NOMO-1 treated with dmso at 0.1 percent for 144 hours (cell line): ENCODE measurements at regions not wholly inside any gene's neighbourhood (a gene's known extent, or its start where the extent isn't known, plus 50 kb on each side); places are given as distances from the start of the nearest gene placed in this dataset.
"Not testable (repeated sequence)": the region's sequence is repeated elsewhere in the genome, so short reads cannot be mapped to it uniquely, and the experiment has no call there.

Experiments used
- DNase-seq: peaks from one replicate; lab custom pipeline; 2025; ENCODE audit not compliant: unreplicated experiment; lab: John Stamatoyannopoulos, UW

DNA sequence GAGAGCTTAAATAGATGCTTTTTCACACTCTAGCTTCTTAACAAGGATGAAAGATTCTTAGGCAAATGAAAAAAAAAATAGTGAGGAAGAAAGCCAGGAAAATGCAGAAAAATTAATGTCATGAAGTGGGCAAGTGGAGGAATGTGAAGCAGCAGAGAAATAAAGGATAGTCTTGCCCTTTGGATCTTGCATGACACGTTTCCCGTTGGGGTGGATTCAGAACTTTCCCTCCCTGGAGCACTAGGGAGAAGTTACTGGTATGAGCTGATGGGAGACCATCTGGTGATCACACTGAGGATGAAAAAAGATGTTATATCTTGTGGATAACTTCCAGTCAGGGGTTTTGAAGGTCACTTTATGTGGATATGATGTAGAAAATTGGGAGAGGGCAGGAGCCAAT is 361.8 kb upstream of the ROPN1 start:
- no peak for DNase-seq

GRCh38 chr3:124354150-124354549 is 362.2 kb upstream of the ROPN1 start:
- no peak for DNase-seq

- DNase-seq, result no peak
These were observed 366.2 kb upstream of the ROPN1 start for GRCh38 chr3:124358156-124358555.

GRCh38 chr3:124360155-124360554 is 368.2 kb upstream of the ROPN1 start:
- DNase-seq, result no peak

DNA sequence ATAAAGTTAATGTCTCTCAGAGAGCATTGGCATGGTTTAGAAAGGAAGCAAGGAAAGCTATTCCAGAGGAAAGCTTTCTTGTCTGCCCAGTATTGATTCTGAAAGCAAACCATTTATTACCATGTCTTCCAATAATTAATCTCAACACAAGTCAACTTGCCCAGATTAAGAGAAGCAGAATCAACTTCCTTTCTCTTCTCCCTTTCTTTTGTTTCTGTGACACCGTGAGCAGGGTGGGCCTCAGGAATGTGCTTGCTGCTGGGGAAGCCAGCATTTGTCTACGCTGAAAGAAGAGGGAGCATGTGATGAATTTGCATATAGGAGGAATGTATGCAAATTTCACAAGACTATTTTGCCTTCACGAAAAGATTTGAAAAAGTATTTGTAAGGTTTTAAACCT is 368.6 kb upstream of the ROPN1 start:
- DNase-seq, result no peak

DNA sequence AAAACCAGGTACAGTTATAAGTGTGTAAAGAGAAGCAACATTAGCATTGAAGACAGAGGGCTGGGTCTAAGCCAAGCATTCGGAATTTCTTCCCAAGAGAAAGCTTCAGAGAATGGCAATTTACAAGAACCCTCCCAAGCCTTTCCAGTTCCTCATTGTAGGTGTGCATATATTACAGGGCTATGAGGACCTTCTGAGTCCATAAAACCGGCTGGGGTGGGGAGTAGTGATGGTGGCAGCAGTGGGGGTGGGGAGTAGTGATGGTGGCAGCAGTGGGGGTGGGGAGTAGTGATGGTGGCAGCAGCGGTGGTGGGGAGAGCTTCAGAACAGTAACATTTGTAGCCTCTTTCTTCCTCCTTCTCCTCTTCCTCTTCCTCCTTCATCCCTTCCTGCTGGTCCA is 368.7 kb upstream of the UMPS start:
- DNase-seq, result no peak

DNA sequence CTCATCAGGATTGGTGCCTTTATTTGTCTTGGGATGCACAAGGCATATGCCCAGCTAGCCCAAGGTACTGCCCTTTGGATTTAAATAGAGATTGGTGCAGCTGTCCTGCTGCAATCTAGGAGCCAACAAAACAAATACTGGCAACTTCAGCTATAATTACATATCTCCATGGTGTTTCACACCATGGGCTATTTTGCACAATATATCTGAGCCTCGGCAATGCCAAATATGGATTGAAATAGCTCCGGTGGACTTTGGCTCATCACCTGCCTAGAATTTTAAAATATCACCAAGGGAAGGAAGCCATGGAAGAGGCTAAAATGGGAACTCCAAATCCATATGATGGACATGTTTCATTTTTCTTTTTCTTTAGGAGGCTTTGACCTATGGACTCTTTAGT is 367.8 kb upstream of the UMPS start:
- DNase-seq, result no peak

DNA sequence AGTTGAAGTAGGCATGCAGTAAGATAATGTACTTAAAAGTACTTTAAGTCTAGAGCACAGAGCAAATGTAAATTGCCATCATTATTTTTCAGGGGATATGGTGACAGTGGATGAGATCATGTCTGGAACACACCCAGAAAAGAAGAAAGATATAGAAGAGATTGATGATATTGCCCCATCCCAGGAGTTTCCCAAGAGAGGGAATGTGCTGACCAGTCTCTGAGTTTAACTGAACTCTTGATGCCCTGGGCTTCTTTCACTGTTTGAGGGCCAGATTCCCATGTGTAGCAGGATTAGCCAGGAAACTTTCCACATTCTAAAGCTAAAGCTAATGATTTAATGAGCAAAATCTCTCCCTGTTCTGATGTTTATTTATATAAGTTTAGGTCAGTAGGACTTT is 366.8 kb upstream of the UMPS start:
- no peak for DNase-seq

DNA sequence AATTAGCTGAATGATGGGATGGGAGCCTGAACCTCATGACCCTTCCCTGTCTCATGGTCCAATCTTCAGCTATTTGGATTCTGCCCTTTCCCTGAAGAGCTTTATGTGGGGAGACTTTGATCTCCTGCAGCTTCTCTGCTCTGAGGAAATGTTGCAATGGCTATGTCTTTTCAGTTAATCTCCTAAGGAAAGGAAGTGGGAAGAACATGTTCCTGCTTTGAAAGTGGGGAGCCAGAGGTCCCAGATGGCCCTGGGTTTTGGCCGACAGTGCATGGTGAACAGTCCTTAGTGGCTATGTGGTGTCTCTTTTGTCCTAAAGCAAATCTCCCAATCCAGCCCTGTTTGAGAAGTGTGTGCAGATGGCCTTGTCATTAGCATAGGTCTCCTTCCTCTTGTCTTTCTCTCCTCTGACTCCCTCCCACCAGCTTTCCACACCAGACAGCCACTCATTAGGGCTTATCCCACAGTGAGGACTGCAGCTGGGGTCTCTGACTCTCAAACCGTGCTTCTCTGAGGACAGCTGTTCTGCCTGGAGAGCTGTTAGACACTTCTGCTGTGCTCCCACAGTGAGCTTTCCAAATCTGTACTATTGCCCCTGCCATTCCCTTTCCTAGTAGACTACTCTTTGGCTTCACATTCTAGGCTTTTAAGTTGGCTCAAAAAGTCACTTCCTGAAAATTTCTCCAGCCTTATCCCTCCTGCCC is 365.8 kb upstream of the UMPS start:
- no peak for DNase-seq

GRCh38 chr3:124366655-124367054 is 363.6 kb upstream of the UMPS start:
- DNase-seq, result not testable (repeated sequence)

DNA sequence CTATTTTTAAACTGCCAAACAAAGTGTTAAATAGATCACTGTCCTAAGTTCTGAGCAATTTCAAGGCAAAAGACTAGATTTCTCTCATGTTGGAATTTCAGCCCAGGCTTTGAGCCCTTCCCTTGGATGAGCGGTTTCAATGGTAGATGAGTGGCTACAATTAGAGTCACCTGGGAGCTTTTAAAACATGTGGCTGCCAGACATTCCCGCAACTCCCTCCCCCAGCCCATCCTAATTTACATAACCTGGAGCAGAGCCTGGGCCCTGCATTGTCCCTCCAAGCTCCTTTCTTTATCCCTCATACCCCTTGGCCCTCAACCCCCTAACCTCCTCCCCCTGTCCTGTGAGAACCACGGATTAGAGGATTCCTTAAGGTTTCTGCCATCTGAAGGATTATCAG is 357.5 kb upstream of the UMPS start:
- no peak for DNase-seq

DNA sequence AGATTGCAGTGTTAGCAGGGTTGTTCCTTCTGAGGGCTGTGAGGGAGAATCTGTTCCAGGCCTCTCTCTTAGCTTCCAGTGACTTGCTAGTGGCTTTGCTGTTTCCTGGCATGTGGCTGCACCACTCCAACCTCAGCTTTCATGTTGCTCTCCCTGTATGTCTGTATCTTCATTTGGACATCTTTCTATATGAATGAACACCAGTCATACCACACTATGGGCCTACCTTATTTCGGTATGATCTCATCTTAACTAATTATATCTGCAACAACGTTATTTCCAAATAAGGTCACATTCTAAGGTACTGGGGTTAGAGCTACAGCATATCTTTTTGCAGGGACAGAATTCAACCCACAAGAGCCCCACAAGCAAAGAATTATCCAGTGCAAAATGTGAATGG is 356.7 kb upstream of the UMPS start:
- DNase-seq, result no peak

DNA sequence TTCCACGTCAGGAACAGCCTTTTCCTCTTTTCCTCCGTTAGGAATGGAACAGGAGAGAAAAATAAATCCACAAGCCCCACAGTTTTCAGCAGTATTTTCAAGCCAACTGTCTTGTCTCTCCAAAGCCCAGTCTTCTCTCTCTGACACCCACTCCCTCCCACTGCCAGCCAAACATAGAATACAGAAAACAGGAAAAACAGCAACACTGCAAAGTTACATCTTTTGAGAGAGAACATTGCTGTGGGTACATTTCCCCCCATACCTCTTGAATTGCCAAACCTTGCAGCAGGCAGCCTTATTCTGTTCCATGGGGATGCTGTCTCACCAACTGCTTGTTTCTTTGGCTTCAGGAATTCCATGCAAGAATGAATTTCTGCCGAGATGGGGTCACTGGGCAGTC is 355.7 kb upstream of the UMPS start:
- no peak for DNase-seq

- no peak for DNase-seq
These were observed 348.5 kb upstream of the UMPS start for GRCh38 chr3:124381575-124382333.

DNA sequence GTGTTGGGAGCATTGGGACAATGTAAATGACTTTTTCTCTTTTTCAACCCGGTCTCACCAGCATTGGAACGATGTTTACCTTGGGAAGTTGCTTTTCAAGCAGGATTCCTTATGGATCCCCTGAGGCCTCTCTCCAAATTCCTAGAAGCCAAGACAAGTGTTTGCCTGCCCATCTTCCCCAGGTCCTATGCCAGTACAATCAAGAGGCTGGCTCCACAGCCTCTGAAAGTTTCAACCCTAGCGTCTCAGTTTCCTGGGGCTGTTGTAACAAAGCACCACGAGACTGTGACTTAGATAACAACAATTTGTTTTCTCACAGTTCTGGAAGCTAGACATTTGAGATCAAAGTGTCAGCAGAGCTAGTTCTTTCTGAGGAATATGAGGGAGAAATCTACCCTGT is 347.2 kb upstream of the UMPS start:
- no peak for DNase-seq

- DNase-seq, result no peak
These were observed 346.3 kb upstream of the UMPS start for GRCh38 chr3:124383846-124384466.

DNA sequence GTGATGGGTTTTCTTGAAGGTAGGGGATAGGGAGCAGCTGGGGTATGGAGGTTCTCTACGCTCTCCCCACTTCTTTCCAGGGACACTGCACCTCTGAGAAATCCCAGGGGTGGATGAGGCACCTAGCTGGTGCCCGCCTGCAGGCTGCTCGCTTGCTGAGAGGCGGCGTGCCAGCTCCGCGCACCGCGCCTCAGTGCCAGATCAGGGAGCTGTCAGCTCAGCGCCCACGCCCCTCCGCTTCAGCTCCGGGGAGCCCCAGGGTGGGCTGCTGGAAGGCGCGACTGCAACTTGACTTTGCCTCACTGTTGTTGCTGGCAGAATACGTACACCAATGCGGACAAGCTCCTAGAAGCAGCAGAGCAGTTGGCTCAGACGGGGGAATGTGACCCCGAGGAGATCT is 345.7 kb upstream of the UMPS start:
- DNase-seq, result no peak

DNA sequence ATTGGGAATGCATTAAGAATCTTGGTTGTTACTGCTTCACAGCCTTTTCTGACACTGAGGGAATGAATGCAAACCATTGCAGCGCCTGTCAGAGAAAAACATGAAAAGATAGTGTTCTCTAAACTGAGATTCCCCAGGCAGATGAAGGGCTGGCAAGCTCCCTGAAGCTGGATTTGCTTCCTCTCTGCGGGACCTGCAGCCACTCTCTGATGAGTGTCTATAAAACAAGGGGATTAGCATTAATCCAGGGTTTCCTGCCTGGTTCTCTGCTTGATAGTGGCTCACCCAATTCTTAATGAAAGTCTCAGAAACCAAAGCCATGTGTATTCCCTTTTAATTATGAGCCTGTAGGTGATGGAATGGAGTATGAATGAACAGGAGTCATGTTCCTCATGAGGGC is 344.3 kb upstream of the UMPS start:
- DNase-seq, result no peak

GRCh38 chr3:124386996-124387595 is 343.2 kb upstream of the UMPS start:
- DNase-seq, result no peak

DNA sequence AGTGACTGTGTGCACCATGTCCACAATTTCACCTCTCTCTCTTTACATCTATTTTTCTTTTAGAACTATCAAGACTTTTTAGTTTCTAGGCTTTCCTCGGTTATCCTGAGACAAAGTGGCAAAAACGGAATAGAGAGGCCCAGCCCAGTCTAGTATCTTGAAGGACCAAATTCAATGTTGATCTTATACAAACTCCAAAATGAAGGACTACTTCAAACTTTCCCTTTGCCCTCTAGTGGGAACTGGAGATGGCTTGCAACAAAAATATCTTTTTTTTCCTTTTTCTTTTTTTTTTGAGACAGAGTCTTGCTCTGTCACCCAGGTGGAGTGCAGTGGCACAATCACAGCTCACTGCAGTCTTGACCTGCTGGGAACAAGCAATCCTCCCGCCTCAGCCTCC is 338.5 kb upstream of the UMPS start:
- no peak for DNase-seq

DNA sequence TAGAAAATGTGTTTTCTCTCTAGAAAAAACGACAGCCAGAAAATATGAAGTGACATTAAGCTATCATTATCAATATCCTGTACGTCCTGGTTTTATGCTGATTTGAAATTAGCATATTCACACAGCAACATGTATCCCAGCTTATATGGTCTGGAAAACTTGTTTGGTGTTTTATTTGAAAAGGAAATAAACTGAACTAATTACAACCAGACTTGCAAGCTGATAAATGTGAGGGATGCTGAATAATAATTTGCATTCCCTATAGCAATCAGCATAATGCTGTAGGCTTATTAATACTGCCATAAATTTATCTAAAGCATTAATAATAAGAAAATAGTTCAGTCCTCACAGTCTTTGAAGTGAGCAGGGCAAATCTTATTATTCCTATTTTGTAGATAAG is 336.9 kb upstream of the UMPS start:
- DNase-seq, result no peak

GRCh38 chr3:124395162-124395561 is 335.1 kb upstream of the UMPS start:
- DNase-seq, result no peak
